ENCODE measurements at regions not wholly inside any gene's neighbourhood (a gene's known extent, or its start where the extent isn't known, plus 50 kb on each side); places are given as distances from the start of the nearest gene placed in this dataset.

- TF ChIP-seq CTCF (IDR thresholded peaks at IDR 0.05) (no peak), ZFX (IDR thresholded peaks at IDR 0.05; ENCODE audit: borderline replicate concordance) (no peak)
These were observed 136.0 kb upstream of the C14orf180 start for GRCh38 chr14:104443391-104444158.

GRCh38 chr14:104444159-104445030, 135.2 kb upstream of the C14orf180 start:
- H3K27ac ChIP-seq = no peak overlapping the region
- TF ChIP-seq CTCF (IDR thresholded peaks at IDR 0.05) (no peak), ZFX (IDR thresholded peaks at IDR 0.05; ENCODE audit: borderline replicate concordance) (no peak)

More at GRCh38 chr14:104443391-104444158, 136.0 kb upstream of the C14orf180 start:
- H3K27ac ChIP-seq = no peak overlapping the region

- no peak overlapping the region for H3K27ac ChIP-seq
- no peak for TF ChIP-seq CTCF (IDR thresholded peaks at IDR 0.05)
- TF ChIP-seq ZFX (IDR thresholded peaks at IDR 0.05; ENCODE audit: borderline replicate concordance) = no peak
These were observed 134.5 kb upstream of the C14orf180 start for GRCh38 chr14:104445086-104445485.

GRCh38 chr14:104445832-104446381, 133.7 kb upstream of the C14orf180 start:
- H3K27ac ChIP-seq = no peak overlapping the region
- no peak for TF ChIP-seq ZFX (IDR thresholded peaks at IDR 0.05; ENCODE audit: borderline replicate concordance)

- no peak overlapping the region for H3K27ac ChIP-seq
- TF ChIP-seq CTCF (IDR thresholded peaks at IDR 0.05) (no peak), ZFX (IDR thresholded peaks at IDR 0.05; ENCODE audit: borderline replicate concordance) (no peak)
These were observed 133.0 kb upstream of the C14orf180 start for GRCh38 chr14:104446611-104447010.

- no peak overlapping the region for H3K27ac ChIP-seq
- TF ChIP-seq CTCF (IDR thresholded peaks at IDR 0.05) = no peak
- TF ChIP-seq ZFX (IDR thresholded peaks at IDR 0.05; ENCODE audit: borderline replicate concordance) = no peak
These were observed 131.8 kb upstream of the C14orf180 start for GRCh38 chr14:104447750-104448149.

GRCh38 chr14:104448321-104448720, 131.2 kb upstream of the C14orf180 start:
- TF ChIP-seq ZFX (IDR thresholded peaks at IDR 0.05; ENCODE audit: borderline replicate concordance) (no peak), CTCF (IDR thresholded peaks at IDR 0.05) (no peak)
- no peak overlapping the region for H3K27ac ChIP-seq

All from 22Rv1 (cell line).